ENCODE measurements at regions not wholly inside any gene's neighbourhood (a gene's known extent, or its start where the extent isn't known, plus 50 kb on each side); places are given as distances from the start of the nearest gene placed in this dataset.

GRCh38 chr20:24332956-24333355 is 136.5 kb upstream of the SYNDIG1 start:
- DNase-seq: no peak

GRCh38 chr20:24331939-24332338 is 137.5 kb upstream of the SYNDIG1 start:
- DNase-seq: no peak

GRCh38 chr20:24328901-24329300 is 140.5 kb upstream of the SYNDIG1 start:
- no peak for DNase-seq

- no peak for DNase-seq
These were observed 147.5 kb upstream of the SYNDIG1 start for GRCh38 chr20:24321973-24322372.

- DNase-seq: no peak
These were observed 150.7 kb upstream of the SYNDIG1 start for GRCh38 chr20:24318569-24319352.

GRCh38 chr20:24317224-24317623 is 152.2 kb upstream of the SYNDIG1 start:
- no peak for DNase-seq

- no peak for DNase-seq
These were observed 152.7 kb upstream of the SYNDIG1 start for GRCh38 chr20:24316731-24317130.

- DNase-seq: no peak
These were observed 155.4 kb upstream of the SYNDIG1 start for GRCh38 chr20:24314053-24314452.

- DNase-seq: no peak
These were observed 159.8 kb upstream of the SYNDIG1 start for GRCh38 chr20:24309596-24309995.

GRCh38 chr20:24305371-24305770 is 164.1 kb upstream of the SYNDIG1 start:
- no peak for DNase-seq

- DNase-seq: no peak
These were observed 165.1 kb upstream of the SYNDIG1 start for GRCh38 chr20:24304291-24304690.

GRCh38 chr20:24303393-24304170 is 165.8 kb upstream of the SYNDIG1 start:
- no peak for DNase-seq

- no peak for DNase-seq
These were observed 171.4 kb upstream of the SYNDIG1 start for GRCh38 chr20:24297993-24298392.

GRCh38 chr20:24296477-24297261 is 172.8 kb upstream of the SYNDIG1 start:
- no peak for DNase-seq

- DNase-seq: no peak
These were observed 178.4 kb upstream of the SYNDIG1 start for GRCh38 chr20:24291014-24291413.

- no peak for DNase-seq
These were observed 179.5 kb upstream of the SYNDIG1 start for GRCh38 chr20:24289737-24290481.

- no peak for DNase-seq
These were observed 186.2 kb upstream of the SYNDIG1 start for GRCh38 chr20:24283186-24283585.

- DNase-seq: no peak
These were observed 192.2 kb upstream of the SYNDIG1 start for GRCh38 chr20:24277196-24277595.

- DNase-seq: no peak
These were observed 193.3 kb upstream of the SYNDIG1 start for GRCh38 chr20:24275946-24276705.

- DNase-seq: no peak
These were observed 196.2 kb upstream of the SYNDIG1 start for GRCh38 chr20:24273251-24273650.

- DNase-seq: no peak
These were observed 208.1 kb upstream of the SYNDIG1 start for GRCh38 chr20:24261351-24261750.

- no peak for DNase-seq
These were observed 212.3 kb upstream of the SYNDIG1 start for GRCh38 chr20:24257171-24257570.
